ENCODE measurements at regions not wholly inside any gene's neighbourhood (a gene's known extent, or its start where the extent isn't known, plus 50 kb on each side); places are given as distances from the start of the nearest gene placed in this dataset.

DNA sequence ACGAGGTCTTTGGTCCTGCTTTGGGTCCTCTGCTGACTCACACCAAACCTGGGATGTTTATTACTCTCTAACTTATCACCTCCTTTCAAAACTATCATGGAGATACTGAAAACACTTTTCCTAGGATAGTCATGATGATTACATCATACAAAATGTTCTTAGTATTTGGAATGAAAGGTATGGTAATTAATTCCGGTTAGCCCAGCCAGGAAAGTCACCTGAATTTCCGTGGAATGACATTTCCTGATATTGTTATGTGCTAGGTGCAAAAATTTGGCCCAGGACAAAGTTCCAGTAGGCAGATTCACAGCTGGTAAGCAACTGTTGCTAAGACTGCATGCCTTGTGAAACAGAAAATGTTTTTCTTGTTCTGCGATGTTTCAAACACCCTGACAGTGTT is 203.4 kb downstream of the ZNF648 start:
- no peak for DNase-seq (ENCODE audit: low read depth, low spot score)
